NCI-H2227 (cell line): ENCODE measurements at regions not wholly inside any gene's neighbourhood (a gene's known extent, or its start where the extent isn't known, plus 50 kb on each side); places are given as distances from the start of the nearest gene placed in this dataset.

Experiments
- DNase-seq: peaks from one replicate; lab custom pipeline; 2025; ENCODE audit not compliant: unreplicated experiment; lab: John Stamatoyannopoulos, UW

- DNase-seq: peak; percentile 4
Observed at GRCh38 chr3:13690636-13691035, 141.7 kb downstream of the FBLN2 start.

GRCh38 chr3:13689373-13690260 lies 140.7 kb downstream of the FBLN2 start:
- DNase-seq: no peak

- no peak for DNase-seq
Observed at GRCh38 chr3:13688824-13689223, 139.9 kb downstream of the FBLN2 start.

GRCh38 chr3:13688034-13688433 lies 139.1 kb downstream of the FBLN2 start:
- no peak for DNase-seq
